K562 (cell line): ENCODE measurements at regions not wholly inside any gene's neighbourhood (a gene's known extent, or its start where the extent isn't known, plus 50 kb on each side); places are given as distances from the start of the nearest gene placed in this dataset.

Experiments
- ATAC-seq: fragments of 200-7000 bp; cut with Tn5 transposase; 3 replicates; pipeline ENCODE4 v1.9.1; 2020; ENCODE audit warnings: moderate library complexity
- BruUV-seq: library from RNA; stranded (reverse); fragments of 400-500 nt; replicated peaks from 2 replicates; lab custom pipeline; 2021; lab: Mats Ljungman, UMichigan
- CTCF ChIA-PET: fragments of 300-600 bp; formaldehyde crosslinking; extraction: SDS; loops from one replicate; lab custom pipeline; 2021; ENCODE audit warnings: low intra/inter-chr PET ratio; lab: Yijun Ruan, JAX
- POLR2A ChIA-PET: fragments of 300-600, 350-650 bp; sonication (Branson Sonifier 250); formaldehyde crosslinking; extraction: SDS; loops from one replicate; lab custom pipeline; 2021; ENCODE audit warnings: antibody characterized with exemption, inconsistent platforms; lab: Yijun Ruan, JAX
- DNase-seq, 4 experiments: peaks; one replicate each; pipeline versions ENCODE4 v3.0.0 to v3.0.0-alpha.2; 2011 to 2018; ENCODE audit warnings: low spot score in 3 of 4, mixed read lengths in 3 of 4; ENCODE audit errors: extremely low read depth in 1 of 4
- FAIRE-seq: peaks from 2 replicates; lab custom pipeline; 2011; peaks lifted over from hg19 to GRCh38; lab: Jason Lieb, UNC
- H2AFZ ChIP-seq: 2 replicates; pipeline ENCODE4 v1.6.0; 2011; ENCODE audit warnings: low read depth, low read length, control low read depth, inconsistent platforms
- H3K27ac ChIP-seq: fragments of 200-600 bp; 3 replicates; pipeline ENCODE4 v1.8.0; 2011; ENCODE audit warnings: low read depth, mild to moderate bottlenecking, control low read depth, inconsistent platforms, low read length, moderate library complexity, mixed read lengths; ENCODE audit errors: extremely low read depth
- H3K27me3 ChIP-seq, 2 experiments: fragments of 300-600 bp in 1 of 2; 2 replicates in 1 of 2; 3 replicates in 1 of 2; pipeline versions ENCODE4 v1.6.0 to v1.8.0; 2011; ENCODE audit warnings: inconsistent platforms in 2 of 2, low read length in 2 of 2, mild to moderate bottlenecking in 1 of 2, mixed read lengths in 1 of 2, moderate library complexity in 1 of 2; ENCODE audit not compliant: control insufficient read depth in 2 of 2, insufficient read depth in 2 of 2
- H3K36me3 ChIP-seq: fragments of 300-600 bp; 3 replicates; pipeline ENCODE4 v1.8.0; 2011; ENCODE audit warnings: mild to moderate bottlenecking, low read length, inconsistent platforms; ENCODE audit not compliant: control insufficient read depth, insufficient read depth
- H3K4me1 ChIP-seq, 2 experiments: fragments of 200-600 bp in 1 of 2; replicated peaks in 1 of 2; 2 replicates in 1 of 2; 3 replicates in 1 of 2; pipeline versions ENCODE4 v1.5.1 to v1.8.0; 2011; ENCODE audit warnings: inconsistent platforms in 2 of 2, low read length in 2 of 2, mild to moderate bottlenecking in 1 of 2, mixed read lengths in 1 of 2, moderate library complexity in 1 of 2; ENCODE audit not compliant: control insufficient read depth in 2 of 2, insufficient read depth in 2 of 2
- H3K4me2 ChIP-seq: 2 replicates; pipeline ENCODE4 v1.6.1; 2011; ENCODE audit warnings: low read length, control low read depth, inconsistent platforms, mixed read lengths; ENCODE audit not compliant: insufficient read depth
- H3K4me3 ChIP-seq: fragments of 200-600 bp; sonication (generic), shearing (Covaris generic); 2 replicates; pipeline ENCODE4 v1.5.1; 2016; ENCODE audit warnings: control low read depth, inconsistent platforms
- H3K79me2 ChIP-seq: fragments of 200-600 bp; 3 replicates; pipeline ENCODE4 v1.8.0; 2011; ENCODE audit warnings: low read length, inconsistent platforms; ENCODE audit not compliant: control insufficient read depth, insufficient read depth
- H3K9ac ChIP-seq, 2 experiments: 2 replicates each; pipeline versions ENCODE4 v1.6.0 to v1.6.1; 2011; ENCODE audit warnings: low read depth in 2 of 2, low read length in 2 of 2, control low read depth in 1 of 2, inconsistent platforms in 1 of 2, mild to moderate bottlenecking in 1 of 2, mixed read lengths in 1 of 2; ENCODE audit not compliant: insufficient read depth in 1 of 2
- H3K9me1 ChIP-seq: one replicate; pipeline ENCODE4 v1.6.0; 2011; ENCODE audit warnings: inconsistent platforms, mild to moderate bottlenecking, low read length, moderate library complexity; ENCODE audit not compliant: control insufficient read depth, insufficient read depth
- H3K9me3 ChIP-seq: replicated peaks from 2 replicates; pipeline ENCODE4 v1.5.1; 2011; ENCODE audit warnings: low read depth, low read length, inconsistent platforms; ENCODE audit not compliant: control insufficient read depth, insufficient read depth
- H4K20me1 ChIP-seq: replicated peaks from 2 replicates; pipeline ENCODE4 v1.6.1; 2011; ENCODE audit warnings: low read length, inconsistent platforms, mixed read lengths; ENCODE audit not compliant: control insufficient read depth, insufficient read depth
- FOXP4 ChIP-seq: sonication (generic); formaldehyde crosslinking; IDR thresholded peaks from 2 replicates; pipeline ENCODE4 v1.8.0; 2022; ENCODE audit warnings: mild to moderate bottlenecking, missing genetic modification reagents, borderline replicate concordance
- HCFC1 ChIP-seq: IDR thresholded peaks from 2 replicates; pipeline ENCODE4 v1.6.1; 2012; ENCODE audit warnings: low read depth, low read length, improper control_type of control experiment
- ZNF511 ChIP-seq: sonication (generic); formaldehyde crosslinking; IDR thresholded peaks from 2 replicates; pipeline ENCODE4 v1.8.0; 2022; ENCODE audit warnings: mild to moderate bottlenecking, missing genetic modification reagents
- WGBS: fragments of 100-300 bp; shearing (Covaris generic); methylation state at CpG from one replicate; pipeline ENCODE4 v1.1.6; 2016; ENCODE audit warnings: low coverage, mixed read lengths; ENCODE audit not compliant: insufficient coverage; ENCODE audit errors: missing lambda C conversion rate; 5-methylcytosine and 5-hydroxymethylcytosine counted together
- in situ Hi-C: fragments of 300-500 bp; cut with MboI; formaldehyde crosslinking; loops from 4 replicates; pipeline ENCODE4 v1.15.0; 2018; ENCODE audit warnings: inconsistent platforms, mixed read lengths
- intact Hi-C: fragments of 100-400 bp; cut with micrococcal nuclease; formaldehyde crosslinking; loops from 2 replicates; pipeline ENCODE4 v1.14.2; 2022

DNA sequence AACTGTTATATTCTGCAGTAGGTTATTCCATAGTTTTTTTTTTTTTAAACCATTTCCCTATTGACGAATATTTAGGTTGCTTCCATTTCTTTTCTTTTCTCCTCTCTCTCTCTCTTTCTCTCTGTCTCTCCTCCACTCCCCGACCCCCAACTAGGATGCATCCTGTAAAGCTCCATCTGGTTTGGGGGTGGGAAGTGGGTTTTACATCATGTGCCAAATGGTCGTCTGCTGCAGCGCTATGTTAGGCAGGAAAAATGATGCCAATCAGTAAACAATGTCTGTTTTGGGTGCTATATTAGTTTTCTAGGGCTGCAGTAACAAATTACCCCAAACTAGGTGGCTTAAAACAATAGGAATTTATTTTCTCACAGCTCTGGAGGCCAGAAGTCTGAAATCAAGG is 465.0 kb downstream of the AACS start:
- Histone ChIP-seq H3K4me1 (peaks cover 0 to 4% of the 10 kb centered on the region in 2 experiments; a peak in 1 of 5 replicates), H3K36me3 (no peaks in the 10 kb centered on the region), H3K9me1 (no peaks in the 10 kb centered on the region), H2AFZ (no peak overlapping the region), H4K20me1 (no peaks in the 10 kb centered on the region), H3K27me3 (no peaks in the 10 kb centered on the region), H3K4me2 (no peak overlapping the region), H3K79me2 (no peaks in the 10 kb centered on the region), H3K9me3 (no peaks in the 10 kb centered on the region), H3K4me3 (no peak overlapping the region), H3K9ac (no peak overlapping the region), H3K27ac (no peak overlapping the region)
- ATAC-seq = no peak
- no peak for FAIRE-seq
- no peak for DNase-seq
- WGBS = 0% methylated on average over 4 of the region's 4 CpGs
- POLR2A ChIA-PET = interaction anchor here (0.5 to 0.6 kb wide), 2 partner anchors 31 to 755 kb away, joined by 3 read pairs; no protein-coding TSS in a partner anchor
- TF ChIP-seq HCFC1 (no peak), ZNF511 (no peak), FOXP4 (CRISPR knock-in tag) (no peak)
- CTCF ChIA-PET = no interaction called here
- intact Hi-C loops (loop anchor here (5.0 to 10.0 kb wide), 3 partner anchors 532 to 1852 kb away; no protein-coding TSS in a partner anchor), in situ Hi-C loops (no loop called here)
- no TSS peak for BruUV-seq
